ENCODE measurements at regions not wholly inside any gene's neighbourhood (a gene's known extent, or its start where the extent isn't known, plus 50 kb on each side); places are given as distances from the start of the nearest gene placed in this dataset.
"Not testable (repeated sequence)": the region's sequence is repeated elsewhere in the genome, so short reads cannot be mapped to it uniquely, and the experiment has no call there.

DNA sequence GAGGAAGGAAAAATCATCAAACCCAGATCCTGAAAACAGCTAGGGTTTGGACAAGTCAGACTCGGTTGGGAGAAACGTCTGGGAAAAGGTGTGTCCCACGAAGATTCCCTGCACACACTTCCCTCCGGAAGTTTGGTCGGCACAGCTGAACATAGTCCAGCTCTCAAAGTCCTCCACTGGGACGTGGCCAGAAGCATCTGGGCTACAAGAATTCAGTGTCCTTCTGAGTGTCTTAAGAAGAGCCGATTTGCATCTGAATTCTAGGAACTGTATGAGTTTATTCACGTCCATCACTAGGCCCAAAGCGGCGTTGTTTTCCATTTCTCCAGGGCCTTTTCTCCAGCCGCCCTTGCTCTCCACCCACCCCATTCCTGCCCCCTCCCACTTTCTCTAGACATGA is 109.1 kb downstream of the C17orf67 start:
- Histone ChIP-seq H3K4me1 (peaks cover 0 to 5% (median 0%) of the 10 kb centered on the region in 4 donors), H3K4me3 (no peak overlapping the region), H3K36me3 (no peaks in the 10 kb centered on the region), H3K27me3 (no peaks in the 10 kb centered on the region), H3K27ac (no peak overlapping the region), H3K9me3 (no peaks in the 10 kb centered on the region)
- WGBS, 2 donors = 45 to 53% methylated on average over 11 of the region's 11 CpGs
- TF ChIP-seq, protein P1, sequence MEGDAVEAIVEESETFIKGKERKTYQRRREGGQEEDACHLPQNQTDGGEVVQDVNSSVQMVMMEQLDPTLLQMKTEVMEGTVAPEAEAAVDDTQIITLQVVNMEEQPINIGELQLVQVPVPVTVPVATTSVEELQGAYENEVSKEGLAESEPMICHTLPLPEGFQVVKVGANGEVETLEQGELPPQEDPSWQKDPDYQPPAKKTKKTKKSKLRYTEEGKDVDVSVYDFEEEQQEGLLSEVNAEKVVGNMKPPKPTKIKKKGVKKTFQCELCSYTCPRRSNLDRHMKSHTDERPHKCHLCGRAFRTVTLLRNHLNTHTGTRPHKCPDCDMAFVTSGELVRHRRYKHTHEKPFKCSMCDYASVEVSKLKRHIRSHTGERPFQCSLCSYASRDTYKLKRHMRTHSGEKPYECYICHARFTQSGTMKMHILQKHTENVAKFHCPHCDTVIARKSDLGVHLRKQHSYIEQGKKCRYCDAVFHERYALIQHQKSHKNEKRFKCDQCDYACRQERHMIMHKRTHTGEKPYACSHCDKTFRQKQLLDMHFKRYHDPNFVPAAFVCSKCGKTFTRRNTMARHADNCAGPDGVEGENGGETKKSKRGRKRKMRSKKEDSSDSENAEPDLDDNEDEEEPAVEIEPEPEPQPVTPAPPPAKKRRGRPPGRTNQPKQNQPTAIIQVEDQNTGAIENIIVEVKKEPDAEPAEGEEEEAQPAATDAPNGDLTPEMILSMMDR (IDR thresholded peaks at IDR 0.05) = no peak
- TF ChIP-seq POLR2A (IDR thresholded peaks at IDR 0.05) = no peak
- no peak for TF ChIP-seq EP300 (IDR thresholded peaks at IDR 0.05)
- no peak for DNase-seq (ENCODE audit: low spot score in 2 of 2)

DNA sequence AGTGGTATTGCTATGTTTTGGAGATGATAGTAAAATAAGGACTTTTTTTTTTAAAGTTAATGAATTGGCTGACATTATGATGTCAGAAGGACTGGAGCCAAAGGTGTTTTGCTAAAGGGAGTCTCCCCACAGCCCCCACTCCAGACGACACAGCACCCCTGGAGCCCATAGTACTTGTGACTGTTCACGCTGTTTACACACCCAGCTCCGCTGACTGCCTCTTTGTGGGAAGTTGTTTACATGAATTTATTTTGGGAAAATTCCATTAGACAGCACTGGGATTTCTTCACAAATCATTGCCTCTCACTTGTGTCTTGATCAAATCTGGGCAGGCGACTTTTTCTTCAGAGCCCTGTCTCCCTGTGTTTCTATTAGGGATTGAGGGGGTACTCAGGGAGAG is 108.6 kb downstream of the C17orf67 start:
- Histone ChIP-seq H3K4me1 (peaks cover 0 to 5% (median 0%) of the 10 kb centered on the region in 4 donors), H3K27ac (no peak overlapping the region), H3K27me3 (no peaks in the 10 kb centered on the region), H3K9me3 (no peaks in the 10 kb centered on the region), H3K36me3 (no peaks in the 10 kb centered on the region), H3K4me3 (no peak overlapping the region)
- DNase-seq (ENCODE audit: low spot score in 2 of 2) = no peak
- WGBS, 2 donors = 52 to 63% methylated on average over 4 of the region's 4 CpGs
- TF ChIP-seq, protein P1 (IDR thresholded peaks at IDR 0.05) = no peak
- TF ChIP-seq POLR2A (IDR thresholded peaks at IDR 0.05) (no peak), EP300 (IDR thresholded peaks at IDR 0.05) (no peak)

DNA sequence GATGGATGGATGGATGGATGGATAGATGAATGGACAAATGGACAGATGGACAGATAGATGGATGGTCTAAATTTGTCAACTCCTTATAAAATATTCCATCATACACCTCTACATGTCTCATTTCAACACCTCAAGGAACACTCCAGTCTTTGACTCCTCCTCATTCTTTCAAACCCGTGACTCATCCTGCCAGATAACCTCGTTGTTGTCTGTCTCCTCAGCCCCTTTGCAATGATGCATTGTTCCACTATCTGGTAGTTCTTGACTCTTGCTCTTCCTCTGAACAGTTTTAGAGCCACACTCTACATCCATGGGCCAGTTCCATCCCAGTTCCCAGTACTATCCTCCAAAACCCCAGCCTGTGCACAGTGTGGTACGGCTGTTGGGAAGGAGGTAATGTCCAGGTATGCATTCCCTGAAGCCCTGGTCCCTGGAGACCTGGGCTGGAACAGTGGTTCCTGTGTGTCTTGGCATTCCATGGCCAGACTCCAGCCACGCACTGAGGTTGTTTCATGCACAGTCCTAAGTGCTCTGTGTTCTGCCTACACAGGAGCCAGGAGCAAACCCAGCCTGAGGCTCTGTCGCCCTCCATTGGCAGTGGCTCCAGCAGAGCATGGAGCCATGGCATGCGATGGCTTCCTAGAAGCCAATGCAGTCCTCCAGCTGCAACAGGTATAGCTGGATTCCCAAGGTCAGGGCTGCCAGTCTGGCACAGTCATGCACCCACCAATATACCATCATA is 105.7 kb downstream of the C17orf67 start:
- DNase-seq (ENCODE audit: low spot score in 2 of 2) = no peak
- H3K4me3 ChIP-seq = no peak overlapping the region
- no peaks in the 10 kb centered on the region for H3K9me3 ChIP-seq
- no peak overlapping the region for H3K27ac ChIP-seq
- H3K4me1 ChIP-seq = peaks cover 0 to 5% (median 0%) of the 10 kb centered on the region in 4 donors
- WGBS, 2 donors = 84% methylated on average over 5 to 6 of the region's 6 CpGs
- no peaks in the 10 kb centered on the region for H3K36me3 ChIP-seq
- TF ChIP-seq, protein P1 (IDR thresholded peaks at IDR 0.05) = no peak
- no peak for TF ChIP-seq POLR2A (IDR thresholded peaks at IDR 0.05)
- no peaks in the 10 kb centered on the region for H3K27me3 ChIP-seq

DNA sequence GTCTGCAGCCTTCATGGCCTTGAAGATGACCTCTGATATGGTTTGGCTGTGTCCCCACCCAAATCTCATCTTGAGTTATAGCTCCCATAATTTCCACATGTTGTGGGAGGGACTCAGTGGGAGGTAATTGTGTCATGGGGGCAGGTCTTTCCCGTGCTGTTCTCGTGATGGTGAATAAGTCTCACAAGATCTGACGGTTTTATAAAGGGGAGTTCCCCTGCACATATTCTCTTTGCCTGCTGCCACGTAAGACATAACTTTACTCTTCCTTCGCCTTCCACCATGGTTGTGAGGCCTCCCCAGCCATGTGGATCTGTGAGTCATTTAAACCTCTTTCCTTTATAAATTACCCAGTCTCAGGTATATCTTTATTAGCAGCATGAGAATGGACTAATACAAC is 102.6 kb downstream of the C17orf67 start:
- H3K9me3 ChIP-seq; H3K27me3 ChIP-seq; DNase-seq (ENCODE audit: low spot score in 2 of 2); H3K36me3 ChIP-seq; H3K4me1 ChIP-seq; H3K4me3 ChIP-seq; H3K27ac ChIP-seq: not testable (repeated sequence)
- 80 to 81% methylated on average over 5 of the region's 5 CpGs for WGBS, 2 donors

DNA sequence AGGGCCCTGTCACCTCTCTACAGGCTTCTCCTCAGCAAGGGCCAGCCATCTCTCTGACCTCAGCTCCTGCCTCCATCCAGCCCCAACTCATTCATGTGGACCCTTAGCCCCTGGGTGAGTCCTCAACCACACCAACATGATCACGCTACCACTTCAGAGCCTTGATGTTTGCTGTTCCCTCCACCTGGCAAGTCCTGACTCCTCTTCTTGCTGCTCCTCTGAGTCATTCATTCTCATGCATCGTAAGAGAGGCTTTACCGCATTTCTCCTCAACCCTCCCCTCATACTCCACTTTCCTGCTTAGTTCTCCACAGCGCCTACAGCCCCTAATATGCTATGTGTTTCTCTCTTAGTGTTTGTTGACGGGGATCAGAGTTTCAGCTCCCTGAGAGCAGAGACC is 99.9 kb downstream of the C17orf67 start:
- H3K36me3 ChIP-seq = no peaks in the 10 kb centered on the region
- H3K27me3 ChIP-seq = no peaks in the 10 kb centered on the region
- no peak overlapping the region for H3K4me3 ChIP-seq
- no peak overlapping the region for H3K27ac ChIP-seq
- H3K9me3 ChIP-seq = no peaks in the 10 kb centered on the region
- 93 to 95% methylated on average over 5 of the region's 5 CpGs for WGBS, 2 donors
- no peak for DNase-seq (ENCODE audit: low spot score in 2 of 2)
- H3K4me1 ChIP-seq = no peaks in the 10 kb centered on the region
- TF ChIP-seq EP300 (IDR thresholded peaks at IDR 0.05) (no peak), POLR2A (IDR thresholded peaks at IDR 0.05) (no peak)
- TF ChIP-seq, protein P1 (IDR thresholded peaks at IDR 0.05) = no peak

All from tibial nerve (tissue), 4 donors.